CD14-positive monocyte (primary cell): ENCODE measurements at regions not wholly inside any gene's neighbourhood (a gene's known extent, or its start where the extent isn't known, plus 50 kb on each side); places are given as distances from the start of the nearest gene placed in this dataset.

Source experiments
- DNase-seq, 3 donors: peaks; one replicate each; pipeline ENCODE4 v3.0.0-alpha.2; 2011 to 2022
- H2AFZ ChIP-seq: 2 replicates; pipeline ENCODE4 v1.6.0; 2012; ENCODE audit warnings: mild to moderate bottlenecking, low read depth, low read length, inconsistent platforms; ENCODE audit not compliant: insufficient read depth, poor library complexity, severe bottlenecking
- H3K27ac ChIP-seq, 2 donors: 1 replicate in 1 of 2; 2 replicates in 1 of 2; pipeline ENCODE4 v1.5.1; 2012 to 2013; ENCODE audit warnings: low read length in 2 of 2, control low read depth in 1 of 2, inconsistent platforms in 1 of 2, low read depth in 1 of 2, mild to moderate bottlenecking in 1 of 2
- H3K27me3 ChIP-seq, 2 donors: one replicate each; pipeline versions ENCODE4 v1.6.0 to v1.6.1; 2011 to 2013; ENCODE audit warnings: low read length in 2 of 2; ENCODE audit not compliant: control insufficient read depth in 2 of 2, insufficient read depth in 2 of 2
- H3K36me3 ChIP-seq, 2 donors: replicated peaks in 1 of 2; 1 replicate in 1 of 2; 2 replicates in 1 of 2; pipeline versions ENCODE4 v1.5.1 to v1.6.1; 2012 to 2013; ENCODE audit warnings: low read length in 2 of 2, control low read depth in 1 of 2, inconsistent platforms in 1 of 2, mild to moderate bottlenecking in 1 of 2; ENCODE audit not compliant: insufficient read depth in 2 of 2, control insufficient read depth in 1 of 2
- H3K4me1 ChIP-seq, 2 donors: 1 replicate in 1 of 2; 2 replicates in 1 of 2; pipeline versions ENCODE4 v1.5.1 to v1.6.1; 2012 to 2013; ENCODE audit warnings: low read length in 2 of 2, control low read depth in 1 of 2, inconsistent platforms in 1 of 2, mild to moderate bottlenecking in 1 of 2, moderate library complexity in 1 of 2; ENCODE audit not compliant: insufficient read depth in 2 of 2, control insufficient read depth in 1 of 2
- H3K4me2 ChIP-seq: replicated peaks from 2 replicates; pipeline ENCODE3; 2012; ENCODE audit warnings: low read length, moderate library complexity, mild to moderate bottlenecking; ENCODE audit not compliant: poor library complexity, severe bottlenecking; ENCODE audit errors: extremely low read depth
- H3K4me3 ChIP-seq, 3 experiments: fragments of 200-600 bp in 1 of 3; sonication (generic) in 1 of 3; replicated peaks in 1 of 3; 1 replicate in 2 of 3; 2 replicates in 1 of 3; pipeline ENCODE4 v1.5.1; 2011 to 2013; ENCODE audit warnings: low read length in 3 of 3, mild to moderate bottlenecking in 3 of 3, control low read depth in 2 of 3, low read depth in 2 of 3, inconsistent platforms in 1 of 3, moderate library complexity in 1 of 3
- H3K79me2 ChIP-seq: 2 replicates; pipeline ENCODE4 v1.6.0; 2012; ENCODE audit warnings: mild to moderate bottlenecking, control low read depth, inconsistent platforms, low read length, moderate library complexity; ENCODE audit not compliant: insufficient read depth
- H3K9ac ChIP-seq: 2 replicates; pipeline ENCODE4 v1.6.0; 2017; ENCODE audit warnings: low read length, mild to moderate bottlenecking; ENCODE audit not compliant: insufficient read depth, poor library complexity, severe bottlenecking
- H3K9me3 ChIP-seq, 2 donors: replicated peaks in 1 of 2; 1 replicate in 1 of 2; 2 replicates in 1 of 2; pipeline versions ENCODE4 v1.5.1 to v1.6.1; 2012 to 2013; ENCODE audit warnings: low read length in 2 of 2, control low read depth in 1 of 2; ENCODE audit not compliant: control insufficient read depth in 1 of 2, insufficient read depth in 1 of 2
- H4K20me1 ChIP-seq: 2 replicates; pipeline ENCODE4 v1.6.0; 2012; ENCODE audit warnings: mild to moderate bottlenecking, low read length, control low read depth, moderate library complexity; ENCODE audit not compliant: insufficient read depth
- H3K27ac Mint-ChIP-seq, 7 donors: one replicate each; pipeline ENCODE4 v1.8.0; 2020; ENCODE audit warnings: mild to moderate bottlenecking in 7 of 7, mixed read lengths in 7 of 7, moderate library complexity in 6 of 7, inconsistent platforms in 2 of 7
- H3K27me3 Mint-ChIP-seq, 3 donors: one replicate each; pipeline ENCODE4 v1.8.0; 2021 to 2022; ENCODE audit warnings: low read depth in 3 of 3, mild to moderate bottlenecking in 3 of 3, mixed read lengths in 3 of 3, moderate library complexity in 3 of 3, inconsistent platforms in 1 of 3
- H3K36me3 Mint-ChIP-seq, 2 donors: one replicate each; pipeline ENCODE4 v1.8.0; 2020; ENCODE audit warnings: mixed read lengths in 2 of 2, inconsistent platforms in 1 of 2, mild to moderate bottlenecking in 1 of 2
- H3K4me1 Mint-ChIP-seq: one replicate; pipeline ENCODE4 v1.8.0; 2020; ENCODE audit warnings: mild to moderate bottlenecking, mixed read lengths
- H3K4me3 Mint-ChIP-seq, 2 donors: one replicate each; pipeline ENCODE4 v1.8.0; 2020; ENCODE audit warnings: mild to moderate bottlenecking in 2 of 2, mixed read lengths in 2 of 2, moderate library complexity in 1 of 2
- H3K9me3 Mint-ChIP-seq, 7 donors: one replicate each; pipeline ENCODE4 v1.8.0; 2020 to 2022; ENCODE audit warnings: mixed read lengths in 7 of 7, mild to moderate bottlenecking in 6 of 7, moderate library complexity in 6 of 7, inconsistent platforms in 2 of 7
- CTCF ChIP-seq: fragments of 200-600 bp; IDR thresholded peaks from one replicate; pipeline ENCODE4 v1.8.0; 2022; ENCODE audit warnings: antibody characterized with exemption, mild to moderate bottlenecking
- WGBS: methylation state at CpG from one replicate; pipeline ENCODE4 v1.1.5; 2013; ENCODE audit warnings: missing lambda C conversion rate; ENCODE audit not compliant: insufficient coverage; 5-methylcytosine and 5-hydroxymethylcytosine counted together
- intact Hi-C, 2 donors: fragments of 100-400 bp; cut with micrococcal nuclease; formaldehyde crosslinking; loops; one replicate each; pipeline versions ENCODE4 v1.15.0 to v1.15.1; 2023

GRCh38 chr5:115388240-115388639 lies 91.8 kb upstream of the CCDC112 start:
- H3K9ac ChIP-seq: no peak overlapping the region
- H3K9me3 ChIP-seq: peaks cover 0 to 2% of the 10 kb centered on the region in 2 donors
- Mint-ChIP-seq H3K27ac (no peak overlapping the region), H3K9me3 (peaks cover 0 to 6% (median 2%) of the 10 kb centered on the region in 7 donors), H3K4me1 (no peaks in the 10 kb centered on the region), H3K27me3 (peaks cover 2 to 5% (median 4%) of the 10 kb centered on the region in 3 donors), H3K36me3 (no peaks in the 10 kb centered on the region), H3K4me3 (no peak overlapping the region)
- peaks cover 2% of the 10 kb centered on the region in 2 donors for H3K27me3 ChIP-seq
- no peak overlapping the region for H3K4me3 ChIP-seq
- no peak overlapping the region for H3K4me2 ChIP-seq
- no peak for TF ChIP-seq CTCF
- H3K79me2 ChIP-seq: no peaks in the 10 kb centered on the region
- H3K27ac ChIP-seq: no peak overlapping the region
- no peaks in the 10 kb centered on the region for H3K36me3 ChIP-seq
- H3K4me1 ChIP-seq: no peaks in the 10 kb centered on the region
- intact Hi-C loops: no loop called here
- no CpG with 5 or more reads among the region's 4 CpGs for WGBS
- no peak overlapping the region for H2AFZ ChIP-seq
- no peak for DNase-seq
- H4K20me1 ChIP-seq: no peaks in the 10 kb centered on the region

- intact Hi-C loops: no loop called here
- H3K36me3 Mint-ChIP-seq: no peaks in the 10 kb centered on the region
Observed at GRCh38 chr5:115387816-115388215, 91.4 kb upstream of the CCDC112 start.

More at GRCh38 chr5:115387816-115388215, 91.4 kb upstream of the CCDC112 start:
- no peak overlapping the region for H3K4me3 ChIP-seq
- Mint-ChIP-seq H3K27ac (no peak overlapping the region), H3K4me3 (no peak overlapping the region), H3K4me1 (no peaks in the 10 kb centered on the region), H3K9me3 (peaks cover 0 to 6% (median under 1%) of the 10 kb centered on the region in 7 donors), H3K27me3 (peaks cover 2 to 4% (median 2%) of the 10 kb centered on the region in 3 donors)
- H3K36me3 ChIP-seq: no peaks in the 10 kb centered on the region
- H3K9me3 ChIP-seq: no peaks in the 10 kb centered on the region
- no peaks in the 10 kb centered on the region for H3K79me2 ChIP-seq
- no peaks in the 10 kb centered on the region for H3K4me1 ChIP-seq
- no peak overlapping the region for H2AFZ ChIP-seq
- H3K27ac ChIP-seq: no peak overlapping the region
- no peak for TF ChIP-seq CTCF
- H4K20me1 ChIP-seq: no peaks in the 10 kb centered on the region
- no peak for DNase-seq
- no peak overlapping the region for H3K9ac ChIP-seq
- no peak overlapping the region for H3K4me2 ChIP-seq
- WGBS: no CpG with 5 or more reads among the region's 2 CpGs
- H3K27me3 ChIP-seq: peaks cover 2% of the 10 kb centered on the region in 2 donors
